ENCODE measurements at regions not wholly inside any gene's neighbourhood (a gene's known extent, or its start where the extent isn't known, plus 50 kb on each side); places are given as distances from the start of the nearest gene placed in this dataset.

DNA sequence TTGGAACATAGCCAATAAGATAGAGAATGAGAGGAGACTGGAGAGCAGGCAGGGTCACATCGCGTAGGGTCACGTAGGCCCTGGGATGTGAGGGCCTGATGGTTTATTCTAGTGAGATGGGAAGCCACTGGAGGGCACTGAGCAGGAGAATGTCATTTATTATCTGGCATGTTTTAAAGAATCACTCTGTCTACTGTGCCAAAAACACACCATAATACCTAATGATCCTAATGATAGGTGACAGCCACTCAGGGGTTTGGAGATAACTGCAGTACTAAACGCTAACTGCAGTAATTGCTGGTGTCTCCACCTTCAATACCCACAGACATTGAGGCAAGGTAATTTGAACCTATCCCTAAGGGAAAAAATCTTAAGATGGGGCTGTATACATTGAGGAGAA lies 185.4 kb downstream of the TTLL7 start:
- no peak for DNase-seq

GRCh38 chr1:83810144-83810543 lies 188.8 kb downstream of the TTLL7 start:
- DNase-seq: no peak

DNA sequence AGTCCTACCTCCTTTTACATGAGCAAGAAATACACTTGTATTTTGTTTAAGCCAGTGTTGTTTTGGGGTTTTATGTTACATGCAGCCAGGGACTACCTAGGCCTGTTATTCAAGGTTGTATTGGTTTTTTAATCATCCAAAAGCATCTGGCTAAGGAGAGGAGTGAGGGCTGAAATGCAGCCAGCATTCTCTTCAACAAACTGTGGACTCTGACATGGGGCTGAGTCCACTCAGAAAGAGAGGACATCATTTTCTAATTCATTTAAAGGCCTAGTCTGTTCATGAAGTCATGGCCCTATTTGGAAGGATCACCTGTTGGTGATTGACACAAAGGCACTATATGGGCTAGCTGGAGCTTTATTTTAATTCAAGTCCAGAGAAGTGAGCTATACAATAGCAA lies 190.4 kb downstream of the TTLL7 start:
- no peak for DNase-seq

DNA sequence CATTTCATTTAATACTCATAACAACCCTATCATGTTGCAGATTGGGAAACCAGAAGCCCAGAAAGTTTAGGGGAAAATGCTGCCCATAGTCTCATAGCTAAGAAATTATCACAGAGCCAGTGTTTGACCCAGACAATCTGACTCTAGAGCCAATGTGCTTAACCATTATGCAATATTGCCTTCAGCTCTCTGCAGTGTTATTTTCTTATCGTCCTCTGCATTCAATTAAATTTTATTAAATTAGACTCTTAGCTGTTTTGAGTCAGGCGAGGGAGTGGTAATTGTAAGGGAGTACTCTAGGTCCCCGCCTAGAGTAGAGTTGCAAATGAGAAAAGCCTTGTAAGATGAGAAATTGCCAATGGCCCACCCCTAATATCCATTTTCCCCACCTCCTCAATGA lies 191.1 kb downstream of the TTLL7 start:
- no peak for DNase-seq

GRCh38 chr1:83807231-83807630 lies 191.7 kb downstream of the TTLL7 start:
- no peak for DNase-seq

DNA sequence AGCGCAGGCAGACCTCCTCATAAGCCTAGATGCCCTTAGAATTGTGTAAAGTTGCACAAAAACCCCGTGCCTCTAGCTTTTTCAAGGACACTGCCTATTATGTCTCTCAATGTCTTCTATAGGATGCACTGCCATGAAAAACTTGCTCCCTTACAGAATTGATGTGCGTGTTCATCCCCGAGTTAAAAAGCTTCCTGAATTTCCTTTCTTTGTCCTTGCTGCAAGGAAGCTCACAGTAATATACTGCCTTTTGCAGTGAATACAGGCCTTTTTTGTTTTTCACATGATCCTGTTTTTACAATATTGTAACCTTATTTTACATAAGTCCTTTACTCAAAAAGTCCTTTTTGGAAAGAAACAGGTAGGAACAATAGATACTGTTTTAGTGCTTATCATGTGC lies 193.0 kb downstream of the TTLL7 start:
- no peak for DNase-seq

DNA sequence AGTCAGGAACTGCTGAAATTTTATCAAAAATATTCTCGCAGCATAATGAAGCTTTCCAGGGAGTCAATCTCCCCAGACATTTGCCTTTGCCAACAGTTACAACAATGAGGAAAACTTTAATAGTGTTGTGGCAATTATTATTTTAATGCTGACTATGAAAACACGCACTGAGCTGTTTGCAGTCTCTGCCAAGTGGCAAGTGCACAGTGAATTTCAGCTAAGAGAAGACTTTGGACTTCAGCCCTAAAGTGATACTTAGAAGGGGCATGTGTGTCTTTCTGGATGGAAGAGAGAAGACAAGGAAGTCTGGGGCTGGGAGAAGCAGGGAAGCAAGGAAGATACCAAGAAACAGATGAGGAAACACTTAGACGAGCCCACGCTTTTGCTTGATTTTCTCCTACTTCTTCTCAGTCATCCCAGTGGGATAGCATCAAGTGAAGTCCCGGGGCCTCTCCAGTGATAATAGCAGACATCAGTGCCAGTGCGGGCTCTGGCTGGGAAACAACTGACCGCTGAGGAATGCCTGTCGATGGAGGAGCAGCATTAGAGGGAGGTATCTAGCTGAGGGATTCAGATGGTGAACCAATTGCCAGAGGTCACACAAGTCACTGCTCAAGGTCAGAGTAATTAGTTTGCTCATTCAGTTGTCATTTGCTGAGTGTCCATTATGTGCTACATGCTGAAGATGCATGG lies 196.3 kb downstream of the TTLL7 start:
- DNase-seq: no peak

DNA sequence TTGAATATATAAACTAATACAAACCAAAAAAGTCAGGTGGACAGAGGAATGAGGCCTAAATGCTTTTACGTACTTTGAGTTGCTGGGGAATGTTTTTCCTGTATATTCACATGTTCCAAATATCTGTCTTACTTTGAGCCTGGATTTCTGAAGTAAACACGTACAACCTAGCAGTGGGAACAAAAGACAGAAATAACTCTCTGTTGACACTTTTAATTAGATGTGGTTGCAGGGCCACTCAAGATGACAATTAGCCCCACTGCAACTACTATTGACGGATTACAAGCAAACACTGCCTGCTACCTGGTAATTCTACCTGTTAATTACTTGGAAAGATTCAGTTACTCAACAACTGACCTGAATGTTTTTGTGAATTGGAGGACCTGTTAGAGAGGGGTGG lies 196.9 kb downstream of the TTLL7 start:
- DNase-seq: no peak

DNA sequence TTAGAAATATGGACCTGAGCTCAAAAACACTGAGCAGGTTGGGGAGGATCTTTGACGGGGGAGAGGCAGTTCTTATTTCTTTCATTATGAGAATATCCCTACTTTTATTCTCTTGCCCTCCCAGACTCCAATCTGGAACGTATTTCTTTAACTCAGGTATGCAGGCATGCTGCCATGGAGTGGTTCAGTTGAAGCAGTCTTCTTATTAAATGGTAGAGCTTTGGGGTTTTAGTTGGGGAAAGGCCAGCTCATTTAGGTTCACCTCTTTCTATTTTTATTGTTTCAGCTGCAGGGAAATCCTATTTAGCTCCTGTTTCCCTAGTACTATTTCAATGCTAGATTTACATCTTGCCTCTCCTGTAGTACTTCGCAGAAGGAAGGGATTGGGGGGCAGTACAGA lies 198.9 kb downstream of the TTLL7 start:
- no peak for DNase-seq

GRCh38 chr1:83799594-83799993 lies 199.3 kb downstream of the TTLL7 start:
- DNase-seq: peak in 2 of 56 donors; percentile 2 to 6

DNA sequence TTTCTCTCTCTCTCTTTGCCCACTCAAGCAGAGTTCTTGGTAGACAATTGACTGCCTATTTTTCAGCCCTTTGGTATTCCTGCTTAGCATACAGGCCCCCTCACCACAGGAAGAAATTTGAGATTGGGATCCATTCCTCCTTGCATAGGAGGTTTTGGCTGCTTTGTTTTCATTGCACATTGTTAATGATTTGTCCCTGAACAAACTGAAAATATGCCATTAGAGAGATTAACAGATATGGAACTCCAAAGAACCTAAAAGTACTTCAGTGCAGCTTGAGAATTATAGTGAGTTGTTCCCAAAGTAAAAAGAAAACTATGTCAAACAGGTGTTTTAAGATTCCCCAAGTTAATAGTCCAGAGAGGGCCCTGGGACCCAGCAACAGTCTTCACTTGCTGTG lies 200.0 kb downstream of the TTLL7 start:
- no peak for DNase-seq

DNA sequence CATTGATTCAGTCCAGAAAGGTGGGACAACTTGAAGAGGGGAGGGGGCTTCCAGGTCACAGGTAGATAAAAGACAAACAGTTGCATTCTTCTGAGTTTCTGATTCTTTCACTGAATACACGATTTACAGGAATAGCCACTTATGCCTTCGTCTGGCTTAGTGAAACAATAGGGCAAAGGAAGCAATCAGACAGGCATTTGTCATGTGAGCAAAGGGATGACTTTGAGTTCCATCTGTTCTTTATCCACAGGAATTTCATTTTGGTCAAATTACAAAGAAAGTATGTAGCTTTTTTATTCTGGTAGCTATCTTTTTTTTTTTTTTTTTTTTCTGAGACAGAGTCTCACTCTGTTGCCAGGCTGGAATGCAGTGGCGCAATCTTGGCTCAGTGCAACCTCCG lies 202.5 kb downstream of the TTLL7 start:
- DNase-seq: no peak

- no peak for DNase-seq
These were observed 204.5 kb downstream of the TTLL7 start for GRCh38 chr1:83794384-83794783.

DNA sequence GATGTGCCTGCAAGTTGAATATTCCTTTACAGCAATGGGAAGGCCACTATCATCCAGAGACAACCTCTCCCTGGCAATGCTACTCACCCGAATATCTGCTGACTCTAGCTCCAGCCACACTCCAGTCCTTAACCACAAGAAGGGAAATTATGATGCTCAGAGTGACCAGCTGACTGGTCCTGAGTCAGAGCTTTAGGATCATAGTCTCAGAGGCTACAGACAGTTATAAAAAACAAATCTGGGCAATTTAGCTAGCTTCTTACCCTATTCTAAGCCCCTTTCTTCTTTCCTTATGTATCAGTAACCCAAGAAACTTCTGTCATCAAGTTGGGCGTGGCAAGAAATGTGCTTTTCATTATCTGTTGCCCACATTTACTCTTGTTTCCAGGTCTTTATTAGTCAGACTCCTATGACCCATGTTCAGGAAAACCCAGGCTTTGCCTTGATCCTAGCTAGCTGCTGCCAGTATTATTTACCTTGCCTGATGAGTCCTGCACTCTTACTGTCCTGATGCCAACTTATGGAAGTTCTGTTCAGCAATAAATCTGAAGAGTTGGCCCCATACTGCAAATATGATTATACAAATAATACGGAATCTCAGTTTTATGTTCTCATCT lies 207.0 kb downstream of the TTLL7 start:
- no peak for DNase-seq

DNA sequence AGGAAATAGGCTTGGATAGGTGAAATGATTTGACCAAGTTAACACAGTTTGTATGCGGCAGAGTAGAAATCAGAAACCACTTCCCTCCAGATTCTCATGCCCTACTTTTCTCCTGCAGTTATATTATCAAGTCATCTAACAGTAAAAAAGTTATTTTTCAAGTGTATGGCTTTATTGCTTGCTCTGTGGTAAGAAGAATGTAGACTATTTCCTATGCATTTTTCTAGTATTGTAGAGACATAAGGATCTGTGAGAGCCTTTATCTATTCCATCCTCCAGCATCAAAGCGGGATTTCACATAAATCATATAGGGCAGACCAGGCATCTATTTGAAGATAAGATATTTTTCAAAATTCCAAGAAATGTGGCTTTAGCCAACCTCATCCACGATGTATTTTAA lies 208.5 kb downstream of the TTLL7 start:
- no peak for DNase-seq

DNA sequence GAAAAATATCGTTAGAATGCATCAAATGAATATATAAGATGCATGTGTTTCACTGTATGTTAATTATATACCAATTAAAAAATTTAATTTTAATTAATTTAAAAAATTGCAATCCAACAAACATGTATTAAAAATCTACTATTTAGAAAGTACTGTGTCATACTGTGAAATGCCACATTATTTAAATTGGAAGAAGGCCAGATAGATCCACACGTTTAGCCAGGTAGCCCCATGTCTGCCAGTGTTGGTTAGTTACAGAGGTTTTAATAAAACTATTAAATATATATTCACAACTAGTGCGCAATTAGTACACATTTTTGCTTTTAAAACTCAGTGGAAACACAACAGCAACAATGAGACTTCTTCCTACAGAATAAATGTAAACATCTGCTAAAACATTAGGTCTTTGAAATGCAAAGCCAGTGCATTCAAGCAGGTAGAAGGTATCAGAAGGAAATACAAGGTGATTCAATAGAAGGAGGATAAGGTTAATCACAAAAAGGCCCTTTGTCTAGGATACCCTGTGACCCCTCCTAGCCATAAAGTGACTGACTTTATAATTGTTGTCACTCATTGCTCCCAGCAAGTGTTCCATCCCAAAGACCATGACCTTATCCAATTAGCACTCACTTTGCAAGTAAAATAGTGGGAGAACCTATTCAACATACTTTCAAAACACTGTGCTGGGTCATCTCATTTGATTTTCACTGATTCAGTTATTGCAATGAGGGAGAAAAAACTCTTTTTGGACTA lies 211.5 kb downstream of the TTLL7 start:
- no peak for DNase-seq

GRCh38 chr1:83781667-83782066 lies 217.3 kb downstream of the TTLL7 start:
- DNase-seq: no peak

- no peak for DNase-seq
These were observed 219.4 kb downstream of the TTLL7 start for GRCh38 chr1:83779565-83779964.

- no peak for DNase-seq
These were observed 221.2 kb downstream of the TTLL7 start for GRCh38 chr1:83777758-83778101.

DNA sequence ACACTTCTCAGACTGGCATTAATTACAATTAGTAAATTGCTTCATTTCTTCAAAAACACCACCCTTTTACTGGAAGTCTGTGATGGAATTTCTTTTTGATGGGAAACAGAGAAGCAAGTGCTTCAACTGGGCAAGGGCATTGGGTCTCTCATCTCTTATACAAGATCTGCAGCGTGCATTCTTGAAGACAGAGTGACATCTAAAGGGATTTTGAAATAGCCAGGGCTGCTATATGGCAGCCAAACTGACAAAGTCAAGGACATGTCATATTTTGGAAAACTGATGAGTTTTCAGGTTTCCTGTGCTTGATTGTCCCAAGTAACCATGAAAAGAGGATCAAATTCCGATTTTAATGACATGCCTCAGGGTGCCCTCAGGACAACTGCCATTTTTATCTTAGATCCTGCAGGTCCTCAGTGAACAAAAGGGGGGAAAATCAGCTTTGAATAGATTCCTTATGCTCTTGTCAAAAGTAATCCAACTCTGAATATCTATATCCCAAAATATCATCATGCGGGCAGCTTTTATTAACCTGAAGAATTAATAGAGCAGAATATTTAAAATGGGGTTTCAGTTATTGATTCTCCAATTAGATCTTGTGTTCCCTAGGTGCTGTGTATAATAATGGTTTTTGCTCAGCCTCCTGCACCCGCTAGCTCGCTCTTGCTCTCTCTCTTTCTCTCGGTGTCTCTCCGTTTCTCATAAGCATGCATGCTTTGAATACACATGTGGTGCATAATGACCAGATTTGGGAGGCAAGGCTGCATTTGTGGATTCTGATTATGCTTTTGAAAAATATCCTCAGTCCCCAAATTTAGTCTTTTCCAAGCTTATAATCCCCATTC lies 221.8 kb downstream of the TTLL7 start:
- no peak for DNase-seq

DNA sequence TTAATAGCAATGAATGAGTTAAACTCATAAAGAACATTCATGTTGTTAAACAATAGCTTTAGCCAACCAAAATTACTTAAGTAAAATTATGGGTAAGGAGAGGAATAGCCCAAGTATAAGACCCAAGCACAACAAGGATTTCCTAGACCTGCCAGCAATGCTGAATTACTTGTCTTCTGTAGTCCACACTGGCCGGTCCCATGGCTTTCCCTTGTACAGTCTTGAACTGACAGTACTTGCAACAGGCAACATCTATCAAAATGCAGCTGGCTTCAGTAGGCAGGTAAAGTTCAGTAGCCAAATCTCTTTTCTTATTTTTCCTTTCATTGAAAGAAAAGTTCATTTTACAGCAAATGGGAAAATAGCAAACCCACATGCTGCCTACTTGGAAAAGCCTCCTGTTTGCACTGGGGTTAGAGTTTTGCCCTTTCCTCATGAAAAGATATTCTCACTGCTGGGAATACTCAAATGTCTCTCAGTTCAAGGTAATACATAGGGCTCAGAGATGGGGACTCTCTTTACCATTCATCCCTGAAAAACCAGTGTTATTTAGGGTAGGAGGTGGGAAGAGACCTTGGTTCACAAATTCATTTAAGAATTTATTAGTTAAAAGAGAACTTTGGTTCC lies 222.8 kb downstream of the TTLL7 start:
- DNase-seq: no peak

GRCh38 chr1:83773059-83773458 lies 225.9 kb downstream of the TTLL7 start:
- DNase-seq: peak in 2 of 56 donors; percentile 3 to 4
